IMR-90 (cell line): ENCODE measurements at regions not wholly inside any gene's neighbourhood (a gene's known extent, or its start where the extent isn't known, plus 50 kb on each side); places are given as distances from the start of the nearest gene placed in this dataset.

ENCODE experiments used
- ATAC-seq: fragments of 200-7000 bp; cut with Tn5 transposase; 2 replicates; pipeline ENCODE4 v1.9.1; 2020; ENCODE audit warnings: low read depth, mild to moderate bottlenecking, moderate library complexity
- BruUV-seq: library from RNA; stranded (reverse); fragments of 400-500 nt; replicated peaks from 2 replicates; lab custom pipeline; 2021; lab: Mats Ljungman, UMichigan
- CTCF ChIA-PET: fragments of 300-600 bp; formaldehyde crosslinking; extraction: SDS; loops from one replicate; lab custom pipeline; 2021; ENCODE audit warnings: antibody characterized with exemption; lab: Yijun Ruan, JAX
- POLR2A ChIA-PET: fragments of 300-600 bp; sonication (Branson Sonifier 250); formaldehyde crosslinking; loops from one replicate; lab custom pipeline; 2022; ENCODE audit warnings: antibody characterized with exemption; ENCODE audit not compliant: unreplicated experiment; lab: Charles Lee
- DNase-seq: peaks from one replicate; pipeline ENCODE4 v3.0.0; 2013
- H2AFZ ChIP-seq: replicated peaks from 2 replicates; pipeline ENCODE3; 2013; ENCODE audit warnings: low read length, mild to moderate bottlenecking; ENCODE audit not compliant: poor library complexity
- H2AK5ac ChIP-seq: 2 replicates; pipeline ENCODE4 v1.6.1; 2013; ENCODE audit warnings: low read depth, low read length, inconsistent platforms
- H2AK9ac ChIP-seq: replicated peaks from 2 replicates; pipeline ENCODE3; 2013; ENCODE audit warnings: mild to moderate bottlenecking, low read depth, low read length, moderate library complexity; ENCODE audit not compliant: poor library complexity
- H2BK120ac ChIP-seq: 2 replicates; pipeline ENCODE4 v1.6.1; 2013; ENCODE audit warnings: low read depth, low read length, inconsistent platforms
- H2BK15ac ChIP-seq: 3 replicates; pipeline ENCODE4 v1.6.1; 2013; ENCODE audit warnings: low read depth, low read length, inconsistent platforms
- H2BK20ac ChIP-seq: 2 replicates; pipeline ENCODE4 v1.6.1; 2013; ENCODE audit warnings: low read depth, mild to moderate bottlenecking, inconsistent platforms, low read length, moderate library complexity
- H2BK5ac ChIP-seq: 2 replicates; pipeline ENCODE4 v1.6.1; 2013; ENCODE audit warnings: mild to moderate bottlenecking, low read depth, low read length, inconsistent platforms; ENCODE audit not compliant: poor library complexity, severe bottlenecking
- H3K14ac ChIP-seq: replicated peaks from 2 replicates; pipeline ENCODE4 v1.6.1; 2013; ENCODE audit warnings: low read depth, low read length, inconsistent platforms
- H3K18ac ChIP-seq: 2 replicates; pipeline ENCODE4 v1.6.1; 2013; ENCODE audit warnings: low read depth, low read length, control low read depth
- H3K23ac ChIP-seq: 2 replicates; pipeline ENCODE4 v1.6.1; 2013; ENCODE audit warnings: low read depth, low read length, inconsistent platforms
- H3K27ac ChIP-seq: 2 replicates; pipeline ENCODE4 v1.5.1; 2013; ENCODE audit warnings: mild to moderate bottlenecking, control low read depth, low read length; ENCODE audit not compliant: insufficient read depth
- H3K27me3 ChIP-seq: 2 replicates; pipeline ENCODE4 v1.6.1; 2013; ENCODE audit warnings: low read length; ENCODE audit not compliant: control insufficient read depth, insufficient read depth
- H3K36me3 ChIP-seq: 2 replicates; pipeline ENCODE4 v1.6.1; 2013; ENCODE audit warnings: low read length, mixed read lengths; ENCODE audit not compliant: control insufficient read depth, insufficient read depth
- H3K4ac ChIP-seq: 2 replicates; pipeline ENCODE4 v1.6.1; 2013; ENCODE audit warnings: low read depth, low read length, inconsistent platforms
- H3K4me1 ChIP-seq: 2 replicates; pipeline ENCODE4 v1.6.1; 2013; ENCODE audit warnings: low read length, mixed read lengths; ENCODE audit not compliant: control insufficient read depth, insufficient read depth
- H3K4me2 ChIP-seq: 2 replicates; pipeline ENCODE4 v1.6.1; 2013; ENCODE audit warnings: low read depth, mild to moderate bottlenecking, control low read depth, low read length, moderate library complexity
- H3K4me3 ChIP-seq: 2 replicates; pipeline ENCODE4 v1.5.1; 2013; ENCODE audit warnings: low read depth, mild to moderate bottlenecking, control low read depth, low read length, moderate library complexity; ENCODE audit not compliant: insufficient read depth
- H3K56ac ChIP-seq: 2 replicates; pipeline ENCODE4 v1.6.1; 2013; ENCODE audit warnings: low read length, inconsistent platforms; ENCODE audit not compliant: insufficient read depth; ENCODE audit errors: extremely low read depth
- H3K79me1 ChIP-seq, 2 experiments: 2 replicates each; pipeline ENCODE4 v1.6.1; 2013; ENCODE audit warnings: low read length in 2 of 2, inconsistent platforms in 1 of 2, low read depth in 1 of 2
- H3K9ac ChIP-seq: 2 replicates; pipeline ENCODE4 v1.6.1; 2013; ENCODE audit warnings: low read depth, low read length, control low read depth
- H3K9me1 ChIP-seq: 2 replicates; pipeline ENCODE4 v1.6.1; 2013; ENCODE audit warnings: low read length, inconsistent platforms; ENCODE audit not compliant: insufficient read depth
- H3K9me3 ChIP-seq: 2 replicates; pipeline ENCODE4 v1.6.1; 2013; ENCODE audit warnings: low read length; ENCODE audit not compliant: control insufficient read depth, insufficient read depth
- H4K20me1 ChIP-seq: 2 replicates; pipeline ENCODE4 v1.6.1; 2013; ENCODE audit warnings: low read length, inconsistent platforms; ENCODE audit not compliant: insufficient read depth
- H4K5ac ChIP-seq: 2 replicates; pipeline ENCODE4 v1.6.1; 2013; ENCODE audit warnings: mild to moderate bottlenecking, low read depth, low read length, control low read depth
- H4K8ac ChIP-seq, 2 experiments: 2 replicates each; pipeline ENCODE4 v1.6.1; 2013; ENCODE audit warnings: low read depth in 2 of 2, low read length in 2 of 2, control low read depth in 1 of 2, inconsistent platforms in 1 of 2
- H4K91ac ChIP-seq: 2 replicates; pipeline ENCODE4 v1.6.1; 2013; ENCODE audit warnings: low read depth, low read length, inconsistent platforms; ENCODE audit not compliant: insufficient read depth
- BHLHE40 ChIP-seq: fragments of 150-350 bp; IDR thresholded peaks from 2 replicates; pipeline ENCODE4 v1.6.1; 2016; ENCODE audit warnings: mild to moderate bottlenecking, low read depth, low read length
- CEBPB ChIP-seq: IDR thresholded peaks from 2 replicates; pipeline ENCODE4 v1.6.1; 2012; ENCODE audit warnings: low read depth, low read length, improper control_type of control experiment
- CHD1 ChIP-seq: IDR thresholded peaks from 2 replicates; pipeline ENCODE4 v1.6.1; 2012; ENCODE audit warnings: low read depth, low read length, improper control_type of control experiment
- FOS ChIP-seq: fragments of 150-350 bp; IDR thresholded peaks from 2 replicates; pipeline ENCODE4 v1.6.1; 2016; ENCODE audit warnings: low read depth, low read length
- MAFK ChIP-seq: IDR thresholded peaks from 2 replicates; pipeline ENCODE4 v1.6.1; 2012; ENCODE audit warnings: low read depth, low read length, improper control_type of control experiment
- MAZ ChIP-seq: IDR thresholded peaks from 2 replicates; pipeline ENCODE4 v1.6.1; 2012; ENCODE audit warnings: low read depth, mild to moderate bottlenecking, low read length, improper control_type of control experiment, moderate library complexity, borderline replicate concordance
- MXI1 ChIP-seq: IDR thresholded peaks from 2 replicates; pipeline ENCODE4 v1.6.1; 2012; ENCODE audit warnings: low read depth, mild to moderate bottlenecking, low read length, moderate library complexity, borderline replicate concordance
- NFE2L2 ChIP-seq: fragments of 150-350 bp; IDR thresholded peaks from 2 replicates; pipeline ENCODE4 v1.6.1; 2016; ENCODE audit warnings: low read depth, mild to moderate bottlenecking, low read length
- POLR2A ChIP-seq: IDR thresholded peaks from 2 replicates; pipeline ENCODE4 v1.6.1; 2012; ENCODE audit warnings: mild to moderate bottlenecking, low read depth, low read length
- RAD21 ChIP-seq: IDR thresholded peaks from 2 replicates; pipeline ENCODE4 v1.6.1; 2012; ENCODE audit warnings: low read length, improper control_type of control experiment
- RCOR1 ChIP-seq: IDR thresholded peaks from 2 replicates; pipeline ENCODE4 v1.6.1; 2012; ENCODE audit warnings: mild to moderate bottlenecking, low read length, improper control_type of control experiment; ENCODE audit not compliant: insufficient replicate concordance
- RFX5 ChIP-seq: IDR thresholded peaks from 2 replicates; pipeline ENCODE4 v1.8.0; 2012; ENCODE audit warnings: low read depth, mild to moderate bottlenecking, low read length, moderate library complexity
- SMC3 ChIP-seq: fragments of 150-350 bp; IDR thresholded peaks from 2 replicates; pipeline ENCODE4 v1.6.1; 2016; ENCODE audit warnings: low read depth, mild to moderate bottlenecking, antibody characterized with exemption, low read length, moderate library complexity
- dilution Hi-C: fragments of 300-500 bp; cut with HindIII; formaldehyde crosslinking; loops from one replicate; pipeline ENCODE4 v1.14.3; 2018; ENCODE audit warnings: low sequenced_read_pairs; ENCODE audit not compliant: unreplicated experiment
- in situ Hi-C: fragments of 300-500 bp; cut with MboI; formaldehyde crosslinking; loops from 3 replicates; pipeline ENCODE4 v1.14.3; 2019; ENCODE audit warnings: low sequenced_read_pairs, inconsistent platforms, mixed read lengths
- intact Hi-C: fragments of 100-400 bp; cut with micrococcal nuclease; formaldehyde crosslinking; loops from 2 replicates; pipeline ENCODE4 v1.10.0; 2022
- TF ChIP-seq, protein P1 (sequence below): fragments of 150-350 bp; IDR thresholded peaks from 2 replicates; pipeline ENCODE4 v1.6.1; 2017; ENCODE audit warnings: mild to moderate bottlenecking, antibody characterized with exemption, low read length, low read depth
- TF ChIP-seq, protein P2 (sequence below): conservative IDR thresholded peaks from 2 replicates; pipeline ENCODE4 v1.5.1; 2012; ENCODE audit warnings: mild to moderate bottlenecking, low read depth, low read length, improper control_type of control experiment
- TF ChIP-seq, protein P3 (sequence below): fragments of 150-350 bp; IDR thresholded peaks from 2 replicates; pipeline ENCODE4 v1.6.1; 2016; ENCODE audit warnings: low read depth, mild to moderate bottlenecking, low read length, moderate library complexity, borderline replicate concordance

DNA sequence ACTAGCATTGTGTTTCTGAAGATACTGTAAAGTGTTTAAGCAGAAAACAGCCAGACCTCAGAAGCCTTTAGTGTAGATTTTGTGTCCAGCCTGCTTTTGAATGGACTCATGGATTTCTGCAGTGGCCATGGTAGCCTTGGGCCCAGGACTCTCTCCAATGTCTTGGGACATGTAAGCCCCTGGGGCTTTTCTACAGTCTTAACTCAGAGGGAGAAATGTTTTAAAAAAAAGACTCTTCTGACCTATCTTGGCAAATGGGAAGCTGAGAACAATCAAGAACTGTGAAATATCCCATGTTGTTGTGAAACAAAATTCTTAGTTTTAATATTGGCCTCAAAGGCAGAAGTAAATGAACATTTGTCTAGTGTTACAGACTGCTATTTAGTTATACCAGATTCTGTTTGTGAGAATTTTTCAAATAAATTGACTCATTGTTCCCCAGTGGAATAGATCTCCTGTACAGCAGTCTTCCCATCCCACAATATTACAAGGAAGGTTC, 112.5 kb upstream of the DMAC1 start:
- Histone ChIP-seq H3K36me3 (no peaks in the 10 kb centered on the region), H3K4ac (no peak overlapping the region), H4K20me1 (no peaks in the 10 kb centered on the region), H3K4me3 (no peak overlapping the region), H3K4me2 (no peak overlapping the region), H3K4me1 (no peaks in the 10 kb centered on the region), H4K8ac (no peak overlapping the region), H3K9ac (no peak overlapping the region), H2BK20ac (no peak overlapping the region), H2AFZ (no peak overlapping the region), H2AK9ac (no peak overlapping the region), H2BK15ac (no peak overlapping the region), H3K23ac (no peak overlapping the region), H4K91ac (no peak overlapping the region), H3K79me1 (no peaks in the 10 kb centered on the region), H3K27me3 (no peaks in the 10 kb centered on the region), H3K18ac (no peak overlapping the region), H2BK120ac (no peak overlapping the region), H3K27ac (no peak overlapping the region), H2AK5ac (no peak overlapping the region), H2BK5ac (no peak overlapping the region), H3K14ac (no peak overlapping the region), H3K9me3 (peaks cover 1% of the 10 kb centered on the region; the same call in 1 of the 2 replicates), H3K56ac (no peak overlapping the region), H3K9me1 (no peaks in the 10 kb centered on the region), H4K5ac (no peak overlapping the region)
- ChIA-PET POLR2A (no interaction called here), CTCF (no interaction called here)
- in situ Hi-C loops: no loop called here
- no peak for DNase-seq
- no TSS peak for BruUV-seq
- ATAC-seq: no peak
- TF ChIP-seq MXI1 (no peak), CEBPB (no peak), RCOR1 (no peak), BHLHE40 (no peak), POLR2A (no peak), FOS (no peak), SMC3 (no peak), NFE2L2 (no peak), MAFK (no peak), MAZ (no peak), CHD1 (no peak), RAD21 (no peak), RFX5 (no peak)
- TF ChIP-seq, protein P1, sequence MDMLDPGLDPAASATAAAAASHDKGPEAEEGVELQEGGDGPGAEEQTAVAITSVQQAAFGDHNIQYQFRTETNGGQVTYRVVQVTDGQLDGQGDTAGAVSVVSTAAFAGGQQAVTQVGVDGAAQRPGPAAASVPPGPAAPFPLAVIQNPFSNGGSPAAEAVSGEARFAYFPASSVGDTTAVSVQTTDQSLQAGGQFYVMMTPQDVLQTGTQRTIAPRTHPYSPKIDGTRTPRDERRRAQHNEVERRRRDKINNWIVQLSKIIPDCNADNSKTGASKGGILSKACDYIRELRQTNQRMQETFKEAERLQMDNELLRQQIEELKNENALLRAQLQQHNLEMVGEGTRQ: no peak
- TF ChIP-seq, protein P2, sequence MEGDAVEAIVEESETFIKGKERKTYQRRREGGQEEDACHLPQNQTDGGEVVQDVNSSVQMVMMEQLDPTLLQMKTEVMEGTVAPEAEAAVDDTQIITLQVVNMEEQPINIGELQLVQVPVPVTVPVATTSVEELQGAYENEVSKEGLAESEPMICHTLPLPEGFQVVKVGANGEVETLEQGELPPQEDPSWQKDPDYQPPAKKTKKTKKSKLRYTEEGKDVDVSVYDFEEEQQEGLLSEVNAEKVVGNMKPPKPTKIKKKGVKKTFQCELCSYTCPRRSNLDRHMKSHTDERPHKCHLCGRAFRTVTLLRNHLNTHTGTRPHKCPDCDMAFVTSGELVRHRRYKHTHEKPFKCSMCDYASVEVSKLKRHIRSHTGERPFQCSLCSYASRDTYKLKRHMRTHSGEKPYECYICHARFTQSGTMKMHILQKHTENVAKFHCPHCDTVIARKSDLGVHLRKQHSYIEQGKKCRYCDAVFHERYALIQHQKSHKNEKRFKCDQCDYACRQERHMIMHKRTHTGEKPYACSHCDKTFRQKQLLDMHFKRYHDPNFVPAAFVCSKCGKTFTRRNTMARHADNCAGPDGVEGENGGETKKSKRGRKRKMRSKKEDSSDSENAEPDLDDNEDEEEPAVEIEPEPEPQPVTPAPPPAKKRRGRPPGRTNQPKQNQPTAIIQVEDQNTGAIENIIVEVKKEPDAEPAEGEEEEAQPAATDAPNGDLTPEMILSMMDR: no peak
- TF ChIP-seq, protein P3, sequence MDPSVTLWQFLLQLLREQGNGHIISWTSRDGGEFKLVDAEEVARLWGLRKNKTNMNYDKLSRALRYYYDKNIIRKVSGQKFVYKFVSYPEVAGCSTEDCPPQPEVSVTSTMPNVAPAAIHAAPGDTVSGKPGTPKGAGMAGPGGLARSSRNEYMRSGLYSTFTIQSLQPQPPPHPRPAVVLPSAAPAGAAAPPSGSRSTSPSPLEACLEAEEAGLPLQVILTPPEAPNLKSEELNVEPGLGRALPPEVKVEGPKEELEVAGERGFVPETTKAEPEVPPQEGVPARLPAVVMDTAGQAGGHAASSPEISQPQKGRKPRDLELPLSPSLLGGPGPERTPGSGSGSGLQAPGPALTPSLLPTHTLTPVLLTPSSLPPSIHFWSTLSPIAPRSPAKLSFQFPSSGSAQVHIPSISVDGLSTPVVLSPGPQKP: no peak
- dilution Hi-C loops: no loop called here
- intact Hi-C loops: no loop called here
